ENCODE measurements at regions not wholly inside any gene's neighbourhood (a gene's known extent, or its start where the extent isn't known, plus 50 kb on each side); places are given as distances from the start of the nearest gene placed in this dataset.

GRCh38 chr2:217079165-217079564 is 219.3 kb upstream of the TNP1 start:
- BruUV-seq (replicated peaks) = no TSS peak
- in situ Hi-C loops (cut with MboI) (no loop called here), intact Hi-C loops (cut with micrococcal nuclease; ENCODE audit: unreplicated experiment) (no loop called here)
- no peak for TF ChIP-seq CEBPZ (IDR thresholded peaks at IDR 0.05; ENCODE audit: low read depth, low read length)
- TF ChIP-seq BACH1 (IDR thresholded peaks at IDR 0.05; ENCODE audit: borderline replicate concordance) = no peak
- TF ChIP-seq ATF2 (IDR thresholded peaks at IDR 0.05; ENCODE audit: low read length) = no peak
- TF ChIP-seq YY1 (IDR thresholded peaks at IDR 0.05; ENCODE audit: low read depth, low read length) = no peak
- TF ChIP-seq POU2F2 (IDR thresholded peaks at IDR 0.05; ENCODE audit: borderline replicate concordance, low read depth, low read length) = no peak
- no peak for TF ChIP-seq MXI1 (IDR thresholded peaks at IDR 0.05; ENCODE audit: low read depth, low read length)
- no peak for TF ChIP-seq ZBED1 (IDR thresholded peaks at IDR 0.05; ENCODE audit: borderline replicate concordance)
- no peak for TF ChIP-seq HCFC1 (IDR thresholded peaks at IDR 0.05; ENCODE audit: low read length)
- no peak for TF ChIP-seq POLR2A (IDR thresholded peaks at IDR 0.05; ENCODE audit: low read depth, low read length)
- TF ChIP-seq EED (IDR thresholded peaks at IDR 0.05; ENCODE audit: low read depth) = no peak
- no peak for TF ChIP-seq SIN3A (IDR thresholded peaks at IDR 0.05; ENCODE audit: low read depth, low read length)
- TF ChIP-seq NFIC (IDR thresholded peaks at IDR 0.05; ENCODE audit: low read depth, low read length) = no peak
- no peak for TF ChIP-seq NBN (IDR thresholded peaks at IDR 0.05)
- 56% methylated on average over 1 of the region's 1 CpG for WGBS (ENCODE audit: insufficient coverage, insufficient replicate concordance, low lambda C conversion rate, missing lambda C conversion rate)
- Histone ChIP-seq H3K9me3 (replicated peaks; ENCODE audit: control insufficient read depth, insufficient read depth, low read length) (no peaks in the 10 kb centered on the region), H3K27ac (ENCODE audit: control insufficient read depth, insufficient read depth) (no peak overlapping the region), H3K4me1 (ENCODE audit: control insufficient read depth, insufficient read depth, low read length) (no peaks in the 10 kb centered on the region), H4K20me1 (ENCODE audit: control insufficient read depth, insufficient read depth) (no peaks in the 10 kb centered on the region), H3K36me3 (ENCODE audit: control insufficient read depth in 2 of 2, insufficient read depth in 2 of 2, low read length in 1 of 2) (no peaks in the 10 kb centered on the region), H2AFZ (ENCODE audit: control insufficient read depth, low read depth, low read length) (no peak overlapping the region), H3K27me3 (replicated peaks in 1 of 2; ENCODE audit: control insufficient read depth in 2 of 2, insufficient read depth in 2 of 2, low read length in 1 of 2) (no peaks in the 10 kb centered on the region), H3K4me3 (no peak overlapping the region), H3K4me2 (ENCODE audit: control insufficient read depth, insufficient read depth) (no peak overlapping the region), H3K79me2 (ENCODE audit: control insufficient read depth, insufficient read depth, low read length) (no peaks in the 10 kb centered on the region), H3K9ac (ENCODE audit: control insufficient read depth, insufficient read depth, low read length) (no peak overlapping the region)
- ChIA-PET RAD21 (ENCODE audit: unreplicated experiment) (no interaction called here), POLR2A (no interaction called here), SMC1A (ENCODE audit: uncharacterized antibody, unreplicated experiment) (interaction anchor here (0.7 to 0.9 kb wide), 2 partner anchors 10 to 19 kb away, joined by 3 read pairs; no protein-coding TSS in a partner anchor), CTCF (interaction anchor here (0.9 kb wide), 1 partner anchor 20 kb away, joined by 3 read pairs; no protein-coding TSS in a partner anchor)
- peak; percentile 7 for FAIRE-seq
- DNase-seq (ENCODE audit: low read depth, low spot score) = no peak
- no peak for ATAC-seq

Data from GM12878 (cell line).